NCI-H1048 (cell line): ENCODE measurements at regions not wholly inside any gene's neighbourhood (a gene's known extent, or its start where the extent isn't known, plus 50 kb on each side); places are given as distances from the start of the nearest gene placed in this dataset.
"Not testable (repeated sequence)": the region's sequence is repeated elsewhere in the genome, so short reads cannot be mapped to it uniquely, and the experiment has no call there.

ENCODE experiments used
- DNase-seq: peaks from one replicate; lab custom pipeline; 2025; lab: John Stamatoyannopoulos, UW

GRCh38 chr7:52586704-52587103, 448.7 kb upstream of the POM121L12 start:
- no peak for DNase-seq

GRCh38 chr7:52584041-52584440, 451.4 kb upstream of the POM121L12 start:
- no peak for DNase-seq

GRCh38 chr7:52573141-52573540, 462.3 kb upstream of the POM121L12 start:
- not testable (repeated sequence) for DNase-seq

GRCh38 chr7:52571026-52571425, 464.4 kb upstream of the POM121L12 start:
- DNase-seq, result no peak

- no peak for DNase-seq
These were observed 466.3 kb upstream of the POM121L12 start for GRCh38 chr7:52569151-52569550.

GRCh38 chr7:52565974-52566373, 469.5 kb upstream of the POM121L12 start:
- DNase-seq, result no peak

- DNase-seq, result no peak
These were observed 479.6 kb upstream of the POM121L12 start for GRCh38 chr7:52555805-52556204.

- DNase-seq, result no peak
These were observed 488.0 kb upstream of the POM121L12 start for GRCh38 chr7:52547308-52547910.

GRCh38 chr7:52541198-52541765, 494.2 kb upstream of the POM121L12 start:
- DNase-seq, result not testable (repeated sequence)

- no peak for DNase-seq
These were observed 495.4 kb upstream of the POM121L12 start for GRCh38 chr7:52540041-52540440.

- no peak for DNase-seq
These were observed 496.0 kb upstream of the POM121L12 start for GRCh38 chr7:52539414-52539813.

GRCh38 chr7:52537051-52537450, 498.4 kb upstream of the POM121L12 start:
- DNase-seq, result no peak

- DNase-seq, result no peak
These were observed 509.6 kb upstream of the POM121L12 start for GRCh38 chr7:52525772-52526341.

- DNase-seq, result no peak
These were observed 516.6 kb upstream of the POM121L12 start for GRCh38 chr7:52518869-52519268.

GRCh38 chr7:52512656-52513055, 522.8 kb upstream of the POM121L12 start:
- DNase-seq, result no peak

GRCh38 chr7:52507546-52508255, 527.7 kb upstream of the POM121L12 start:
- DNase-seq, result no peak

- no peak for DNase-seq
These were observed 529.1 kb upstream of the POM121L12 start for GRCh38 chr7:52506325-52506724.

- DNase-seq, result no peak
These were observed 530.9 kb upstream of the POM121L12 start for GRCh38 chr7:52504561-52504960.

- no peak for DNase-seq
These were observed 533.2 kb upstream of the POM121L12 start for GRCh38 chr7:52502281-52502680.

GRCh38 chr7:52501696-52502095, 533.7 kb upstream of the POM121L12 start:
- no peak for DNase-seq

GRCh38 chr7:52500841-52501240, 534.6 kb upstream of the POM121L12 start:
- no peak for DNase-seq

GRCh38 chr7:52498366-52498765, 537.1 kb upstream of the POM121L12 start:
- DNase-seq, result no peak

- no peak for DNase-seq
These were observed 549.2 kb upstream of the POM121L12 start for GRCh38 chr7:52486267-52486666.
